HepG2 (cell line): ENCODE measurements at regions not wholly inside any gene's neighbourhood (a gene's known extent, or its start where the extent isn't known, plus 50 kb on each side); places are given as distances from the start of the nearest gene placed in this dataset.

ENCODE experiments used
- ATAC-seq: fragments of 200-7000 bp; cut with Tn5 transposase; 3 replicates; pipeline ENCODE4 v1.9.1; 2020; ENCODE audit warnings: mild to moderate bottlenecking, moderate library complexity
- BruUV-seq: library from RNA; stranded (reverse); fragments of 400-500 nt; replicated peaks from 2 replicates; lab custom pipeline; 2021; lab: Mats Ljungman, UMichigan
- CTCF ChIA-PET: fragments of 300-600 bp; formaldehyde crosslinking; extraction: SDS; loops from one replicate; lab custom pipeline; 2021; ENCODE audit warnings: low total read pairs, inconsistent platforms, low intra/inter-chr PET ratio; lab: Yijun Ruan, JAX
- POLR2A ChIA-PET: fragments of 350-600 bp; sonication (Branson Sonifier 250); formaldehyde crosslinking; loops from one replicate; lab custom pipeline; 2020; ENCODE audit warnings: antibody characterized with exemption, inconsistent platforms; lab: Yijun Ruan, JAX
- DNase-seq: peaks from one replicate; pipeline ENCODE4 v3.0.0-alpha.2; 2015; ENCODE audit warnings: low spot score
- FAIRE-seq: peaks from 3 replicates; lab custom pipeline; 2011; peaks lifted over from hg19 to GRCh38; lab: Jason Lieb, UNC
- H2AFZ ChIP-seq: one replicate; pipeline ENCODE4 v1.6.1; 2011; ENCODE audit warnings: low read length, inconsistent platforms
- H3K27ac ChIP-seq: fragments of 300-600 bp; 3 replicates; pipeline ENCODE4 v1.8.0; 2011; ENCODE audit warnings: mixed run types, mild to moderate bottlenecking, mixed read lengths, low read length, inconsistent platforms; ENCODE audit not compliant: insufficient read depth; ENCODE audit errors: extremely low read length
- H3K27me3 ChIP-seq, 2 experiments: fragments of 200-600 bp in 1 of 2; 2 replicates in 1 of 2; 3 replicates in 1 of 2; pipeline versions ENCODE4 v1.6.0 to v1.8.0; 2011; ENCODE audit warnings: low read length in 2 of 2, mild to moderate bottlenecking in 2 of 2, moderate library complexity in 2 of 2, inconsistent platforms in 1 of 2; ENCODE audit not compliant: insufficient read depth in 2 of 2, control insufficient read depth in 1 of 2
- H3K36me3 ChIP-seq, 2 experiments: fragments of 200-600 bp in 1 of 2; replicated peaks in 1 of 2; 2 replicates in 1 of 2; 3 replicates in 1 of 2; pipeline versions ENCODE4 v1.5.1 to v1.8.0; 2011; ENCODE audit warnings: low read length in 2 of 2, inconsistent platforms in 1 of 2; ENCODE audit not compliant: insufficient read depth in 2 of 2, control insufficient read depth in 1 of 2
- H3K4me1 ChIP-seq: 2 replicates; pipeline ENCODE4 v1.5.1; 2012; ENCODE audit warnings: low read length, inconsistent platforms; ENCODE audit not compliant: insufficient read depth
- H3K4me2 ChIP-seq: 2 replicates; pipeline ENCODE4 v1.6.0; 2011; ENCODE audit warnings: low read depth, low read length, inconsistent platforms
- H3K4me3 ChIP-seq, 3 experiments: fragments of 200-600 bp in 1 of 3; sonication (generic), shearing (Covaris generic) in 1 of 3; replicated peaks in 1 of 3; 2 replicates each; pipeline ENCODE4 v1.5.1; 2011 to 2016; ENCODE audit warnings: low read length in 3 of 3, inconsistent platforms in 2 of 3, low read depth in 2 of 3, mild to moderate bottlenecking in 2 of 3, control low read depth in 1 of 3, mixed read lengths in 1 of 3; ENCODE audit not compliant: insufficient read depth in 1 of 3
- H3K79me2 ChIP-seq: one replicate; pipeline ENCODE4 v1.6.1; 2011; ENCODE audit warnings: low read length, inconsistent platforms; ENCODE audit not compliant: insufficient read depth
- H3K9ac ChIP-seq: 2 replicates; pipeline ENCODE4 v1.6.0; 2011; ENCODE audit warnings: mild to moderate bottlenecking, low read depth, low read length, inconsistent platforms; ENCODE audit not compliant: insufficient read depth
- H3K9me3 ChIP-seq: 2 replicates; pipeline ENCODE4 v1.5.1; 2012; ENCODE audit warnings: mild to moderate bottlenecking, low read length
- H4K20me1 ChIP-seq: 2 replicates; pipeline ENCODE4 v1.6.0; 2011; ENCODE audit warnings: inconsistent platforms, mild to moderate bottlenecking, low read length, moderate library complexity; ENCODE audit not compliant: insufficient read depth
- BRCA1 ChIP-seq: sonication (generic); formaldehyde crosslinking; IDR thresholded peaks from 2 replicates; pipeline ENCODE4 v1.4.0; 2020; ENCODE audit warnings: missing genetic modification reagents
- GTF3A ChIP-seq: sonication (generic); formaldehyde crosslinking; conservative IDR thresholded peaks from 2 replicates; pipeline ENCODE4 v1.4.0; 2020; ENCODE audit warnings: mild to moderate bottlenecking, missing genetic modification reagents
- HOXA5 ChIP-seq: sonication (generic); formaldehyde crosslinking; IDR thresholded peaks from 2 replicates; pipeline ENCODE4 v1.4.0; 2020; ENCODE audit warnings: missing genetic modification reagents
- RXRB ChIP-seq: IDR thresholded peaks from 2 replicates; pipeline ENCODE4 v1.6.1; 2016; ENCODE audit warnings: borderline replicate concordance, missing genetic modification reagents, missing compliant biosample characterization
- SYNCRIP ChIP-seq: fragments of 200-400 bp; formaldehyde crosslinking; IDR thresholded peaks from 2 replicates; pipeline ENCODE4 v1.6.1; 2018; ENCODE audit warnings: mild to moderate bottlenecking, low read depth, low read length; ENCODE audit not compliant: insufficient read depth
- TCF7L2 ChIP-seq: IDR thresholded peaks from 2 replicates; pipeline ENCODE4 v1.6.1; 2011; ENCODE audit warnings: mild to moderate bottlenecking, low read depth, low read length, moderate library complexity
- ZBTB7A ChIP-seq: sonication (generic); formaldehyde crosslinking; IDR thresholded peaks from 2 replicates; pipeline ENCODE4 v1.8.0; 2022; ENCODE audit warnings: mild to moderate bottlenecking, missing genetic modification reagents
- ZFYVE20 ChIP-seq: sonication (generic); formaldehyde crosslinking; IDR thresholded peaks from 2 replicates; pipeline ENCODE4 v1.8.0; 2023; ENCODE audit warnings: low read depth, mild to moderate bottlenecking, moderate library complexity, missing genetic modification reagents, borderline replicate concordance
- ZNF331 ChIP-seq: sonication (generic); formaldehyde crosslinking; IDR thresholded peaks from 2 replicates; pipeline ENCODE4 v1.4.0; 2020; ENCODE audit warnings: missing genetic modification reagents
- ZNF343 ChIP-seq: sonication (generic); formaldehyde crosslinking; IDR thresholded peaks from 2 replicates; pipeline ENCODE4 v1.4.0; 2020; ENCODE audit warnings: mild to moderate bottlenecking, missing genetic modification reagents
- ZNF430 ChIP-seq: sonication (generic); formaldehyde crosslinking; IDR thresholded peaks from 2 replicates; pipeline ENCODE4 v1.9.0; 2021; ENCODE audit warnings: mild to moderate bottlenecking, missing genetic modification reagents
- ZNF766 ChIP-seq: sonication (generic); formaldehyde crosslinking; IDR thresholded peaks from 2 replicates; pipeline ENCODE4 v1.5.0; 2020; ENCODE audit warnings: missing genetic modification reagents, borderline replicate concordance
- WGBS: methylation state at CpG from one replicate; pipeline ENCODE4 v1.1.6; 2017; ENCODE audit warnings: low lambda C conversion rate; 5-methylcytosine and 5-hydroxymethylcytosine counted together
- in situ Hi-C: cut with HindIII; loops from 2 replicates; pipeline ENCODE4 v1.10.0; 2017; ENCODE audit warnings: low pct_unique_long_range_greater_than_20kb; ENCODE audit not compliant: extremely low pct_ligation_motif_present
- intact Hi-C: fragments of 100-400 bp; cut with micrococcal nuclease; formaldehyde crosslinking; loops from one replicate; pipeline ENCODE4 v1.10.0; 2022; ENCODE audit not compliant: unreplicated experiment
- TF ChIP-seq, protein P1 (sequence below): sonication (generic); formaldehyde crosslinking; IDR thresholded peaks from 2 replicates; pipeline ENCODE4 v1.8.0; 2022; ENCODE audit warnings: mild to moderate bottlenecking, missing genetic modification reagents; ENCODE audit not compliant: insufficient replicate concordance
- TF ChIP-seq, protein P2 (sequence below): sonication (generic); formaldehyde crosslinking; IDR thresholded peaks from 2 replicates; pipeline ENCODE4 v1.5.1; 2020; ENCODE audit warnings: mild to moderate bottlenecking, missing genetic modification reagents, moderate library complexity
- TF ChIP-seq, protein P3 (sequence below): IDR thresholded peaks from 2 replicates; pipeline ENCODE4 v1.6.1; 2016; ENCODE audit warnings: mild to moderate bottlenecking

DNA sequence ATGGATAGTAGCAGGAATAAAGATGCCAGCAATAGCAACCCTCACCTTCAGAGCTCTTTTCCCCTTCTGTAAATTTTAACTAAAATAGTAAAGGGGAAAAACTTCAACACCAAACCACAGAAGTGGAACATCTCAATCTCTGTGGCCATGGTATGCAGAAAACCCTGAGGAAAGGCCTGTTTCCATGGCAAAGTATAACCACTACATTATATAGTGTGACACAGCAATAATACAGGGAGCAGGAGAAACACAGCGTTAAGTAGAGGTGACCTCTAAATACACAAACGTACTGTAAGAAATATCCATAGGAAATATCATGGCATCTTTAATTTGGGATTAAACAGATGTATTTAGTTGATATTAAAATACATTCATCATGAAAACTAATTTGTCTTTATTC is 106.4 kb downstream of the SLC24A2 start:
- ChIA-PET CTCF (no interaction called here), POLR2A (no interaction called here)
- WGBS = 0% methylated on average over 2 of the region's 2 CpGs
- Histone ChIP-seq H3K36me3 (no peaks in the 10 kb centered on the region), H3K9me3 (peaks cover 16% of the 10 kb centered on the region; the same call in 1 of the 2 replicates), H3K27ac (no peak overlapping the region), H3K79me2 (no peaks in the 10 kb centered on the region), H2AFZ (no peak overlapping the region), H3K27me3 (no peaks in the 10 kb centered on the region), H3K4me2 (no peak overlapping the region), H4K20me1 (no peaks in the 10 kb centered on the region), H3K9ac (no peak overlapping the region), H3K4me3 (no peak overlapping the region), H3K4me1 (no peaks in the 10 kb centered on the region)
- intact Hi-C loops (no loop called here), in situ Hi-C loops (loop anchor here (10.0 kb wide), 1 partner anchor 58 kb away; no protein-coding TSS in a partner anchor)
- ATAC-seq (no peak), DNase-seq (no peak), FAIRE-seq (no peak)
- TF ChIP-seq ZBTB7A = no peak
- TF ChIP-seq, protein P1, sequence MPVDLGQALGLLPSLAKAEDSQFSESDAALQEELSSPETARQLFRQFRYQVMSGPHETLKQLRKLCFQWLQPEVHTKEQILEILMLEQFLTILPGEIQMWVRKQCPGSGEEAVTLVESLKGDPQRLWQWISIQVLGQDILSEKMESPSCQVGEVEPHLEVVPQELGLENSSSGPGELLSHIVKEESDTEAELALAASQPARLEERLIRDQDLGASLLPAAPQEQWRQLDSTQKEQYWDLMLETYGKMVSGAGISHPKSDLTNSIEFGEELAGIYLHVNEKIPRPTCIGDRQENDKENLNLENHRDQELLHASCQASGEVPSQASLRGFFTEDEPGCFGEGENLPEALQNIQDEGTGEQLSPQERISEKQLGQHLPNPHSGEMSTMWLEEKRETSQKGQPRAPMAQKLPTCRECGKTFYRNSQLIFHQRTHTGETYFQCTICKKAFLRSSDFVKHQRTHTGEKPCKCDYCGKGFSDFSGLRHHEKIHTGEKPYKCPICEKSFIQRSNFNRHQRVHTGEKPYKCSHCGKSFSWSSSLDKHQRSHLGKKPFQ (CRISPR knock-in tag) = no peak
- TF ChIP-seq ZNF766 (CRISPR knock-in tag) = no peak
- TF ChIP-seq, protein P2, sequence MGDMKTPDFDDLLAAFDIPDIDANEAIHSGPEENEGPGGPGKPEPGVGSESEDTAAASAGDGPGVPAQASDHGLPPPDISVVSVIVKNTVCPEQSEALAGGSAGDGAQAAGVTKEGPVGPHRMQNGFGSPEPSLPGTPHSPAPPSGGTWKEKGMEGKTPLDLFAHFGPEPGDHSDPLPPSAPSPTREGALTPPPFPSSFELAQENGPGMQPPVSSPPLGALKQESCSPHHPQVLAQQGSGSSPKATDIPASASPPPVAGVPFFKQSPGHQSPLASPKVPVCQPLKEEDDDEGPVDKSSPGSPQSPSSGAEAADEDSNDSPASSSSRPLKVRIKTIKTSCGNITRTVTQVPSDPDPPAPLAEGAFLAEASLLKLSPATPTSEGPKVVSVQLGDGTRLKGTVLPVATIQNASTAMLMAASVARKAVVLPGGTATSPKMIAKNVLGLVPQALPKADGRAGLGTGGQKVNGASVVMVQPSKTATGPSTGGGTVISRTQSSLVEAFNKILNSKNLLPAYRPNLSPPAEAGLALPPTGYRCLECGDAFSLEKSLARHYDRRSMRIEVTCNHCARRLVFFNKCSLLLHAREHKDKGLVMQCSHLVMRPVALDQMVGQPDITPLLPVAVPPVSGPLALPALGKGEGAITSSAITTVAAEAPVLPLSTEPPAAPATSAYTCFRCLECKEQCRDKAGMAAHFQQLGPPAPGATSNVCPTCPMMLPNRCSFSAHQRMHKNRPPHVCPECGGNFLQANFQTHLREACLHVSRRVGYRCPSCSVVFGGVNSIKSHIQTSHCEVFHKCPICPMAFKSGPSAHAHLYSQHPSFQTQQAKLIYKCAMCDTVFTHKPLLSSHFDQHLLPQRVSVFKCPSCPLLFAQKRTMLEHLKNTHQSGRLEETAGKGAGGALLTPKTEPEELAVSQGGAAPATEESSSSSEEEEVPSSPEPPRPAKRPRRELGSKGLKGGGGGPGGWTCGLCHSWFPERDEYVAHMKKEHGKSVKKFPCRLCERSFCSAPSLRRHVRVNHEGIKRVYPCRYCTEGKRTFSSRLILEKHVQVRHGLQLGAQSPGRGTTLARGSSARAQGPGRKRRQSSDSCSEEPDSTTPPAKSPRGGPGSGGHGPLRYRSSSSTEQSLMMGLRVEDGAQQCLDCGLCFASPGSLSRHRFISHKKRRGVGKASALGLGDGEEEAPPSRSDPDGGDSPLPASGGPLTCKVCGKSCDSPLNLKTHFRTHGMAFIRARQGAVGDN (CRISPR knock-in tag) = no peak
- TF ChIP-seq GTF3A (CRISPR knock-in tag) = no peak
- no peak for TF ChIP-seq TCF7L2
- TF ChIP-seq BRCA1 (CRISPR knock-in tag) = no peak
- TF ChIP-seq HOXA5 = no peak
- TF ChIP-seq ZFYVE20 (CRISPR knock-in tag) = no peak
- TF ChIP-seq ZNF430 (CRISPR knock-in tag) = no peak
- no peak for TF ChIP-seq SYNCRIP
- no peak for TF ChIP-seq RXRB (CRISPR knock-in tag)
- no peak for TF ChIP-seq ZNF343 (CRISPR knock-in tag)
- TF ChIP-seq, protein P3, sequence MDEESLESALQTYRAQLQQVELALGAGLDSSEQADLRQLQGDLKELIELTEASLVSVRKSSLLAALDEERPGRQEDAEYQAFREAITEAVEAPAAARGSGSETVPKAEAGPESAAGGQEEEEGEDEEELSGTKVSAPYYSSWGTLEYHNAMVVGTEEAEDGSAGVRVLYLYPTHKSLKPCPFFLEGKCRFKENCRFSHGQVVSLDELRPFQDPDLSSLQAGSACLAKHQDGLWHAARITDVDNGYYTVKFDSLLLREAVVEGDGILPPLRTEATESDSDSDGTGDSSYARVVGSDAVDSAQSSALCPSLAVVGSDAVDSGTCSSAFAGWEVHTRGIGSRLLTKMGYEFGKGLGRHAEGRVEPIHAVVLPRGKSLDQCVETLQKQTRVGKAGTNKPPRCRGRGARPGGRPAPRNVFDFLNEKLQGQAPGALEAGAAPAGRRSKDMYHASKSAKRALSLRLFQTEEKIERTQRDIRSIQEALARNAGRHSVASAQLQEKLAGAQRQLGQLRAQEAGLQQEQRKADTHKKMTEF (CRISPR knock-in tag) = no peak
- no peak for TF ChIP-seq ZNF331
- BruUV-seq = no TSS peak
